Epidermal melanocyte (primary cell): ENCODE measurements at regions not wholly inside any gene's neighbourhood (a gene's known extent, or its start where the extent isn't known, plus 50 kb on each side); places are given as distances from the start of the nearest gene placed in this dataset.

ENCODE experiments used
- DNase-seq: peaks from one replicate; pipeline ENCODE4 v3.0.0; 2011; ENCODE audit warnings: low spot score; ENCODE audit not compliant: insufficient read length

DNA sequence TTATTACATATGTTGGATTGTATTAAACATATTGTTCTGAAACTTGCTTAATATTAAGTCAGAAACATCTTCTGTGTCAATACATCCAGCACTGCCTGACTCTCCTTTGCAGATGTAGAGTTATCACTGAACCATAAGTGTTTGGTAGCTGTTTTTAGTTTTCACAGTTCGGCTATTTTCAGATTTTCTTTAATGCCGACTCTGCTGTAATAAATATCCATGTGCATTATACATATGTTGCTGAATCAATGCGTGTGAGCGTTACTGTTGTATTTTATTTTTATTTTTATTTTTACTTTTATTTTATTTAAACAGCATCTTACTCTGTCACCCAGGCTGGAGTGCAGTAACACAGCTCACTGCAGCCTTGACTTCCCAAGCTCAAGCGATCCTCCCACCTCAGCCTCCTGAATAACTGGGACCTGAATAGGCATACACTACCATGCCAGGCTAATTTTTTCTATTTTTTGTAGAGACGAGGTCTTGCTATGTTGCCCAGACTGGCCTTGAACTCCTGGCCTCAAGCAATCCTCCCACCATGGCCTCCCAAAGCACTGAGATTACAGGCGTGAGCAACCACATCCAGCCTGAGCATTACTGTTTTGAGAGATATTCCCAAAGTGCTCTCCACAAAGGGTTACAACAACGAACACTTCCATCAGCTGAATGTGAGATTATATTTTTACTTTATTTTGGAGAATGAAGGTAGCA is 50.7 kb upstream of the NOCT start:
- no peak for DNase-seq

DNA sequence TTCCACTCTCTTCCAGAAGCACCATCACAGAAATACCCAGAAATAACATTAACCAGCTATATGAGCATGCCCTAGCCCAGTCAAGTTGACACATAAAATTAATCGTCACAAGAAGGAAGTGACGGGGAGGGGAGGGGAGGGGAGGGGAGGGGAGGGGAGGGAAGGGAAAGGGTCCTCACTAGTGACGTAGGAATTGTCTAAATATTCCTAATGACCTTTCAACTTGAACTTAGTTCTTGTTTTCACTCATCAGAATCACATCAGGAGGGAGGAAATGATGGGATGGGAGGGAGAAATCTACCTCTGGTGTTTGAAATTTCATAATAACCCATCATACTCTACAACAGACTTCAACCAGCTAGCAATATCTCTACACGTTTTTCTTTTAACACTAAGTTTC is 52.2 kb upstream of the NOCT start:
- DNase-seq, result no peak

- DNase-seq, result no peak
Measured at GRCh38 chr4:138961664-138962063, 53.9 kb upstream of the NOCT start.

GRCh38 chr4:138961129-138961528 is 54.5 kb upstream of the NOCT start:
- DNase-seq, result no peak

GRCh38 chr4:138960175-138960710 is 55.3 kb upstream of the NOCT start:
- no peak for DNase-seq

DNA sequence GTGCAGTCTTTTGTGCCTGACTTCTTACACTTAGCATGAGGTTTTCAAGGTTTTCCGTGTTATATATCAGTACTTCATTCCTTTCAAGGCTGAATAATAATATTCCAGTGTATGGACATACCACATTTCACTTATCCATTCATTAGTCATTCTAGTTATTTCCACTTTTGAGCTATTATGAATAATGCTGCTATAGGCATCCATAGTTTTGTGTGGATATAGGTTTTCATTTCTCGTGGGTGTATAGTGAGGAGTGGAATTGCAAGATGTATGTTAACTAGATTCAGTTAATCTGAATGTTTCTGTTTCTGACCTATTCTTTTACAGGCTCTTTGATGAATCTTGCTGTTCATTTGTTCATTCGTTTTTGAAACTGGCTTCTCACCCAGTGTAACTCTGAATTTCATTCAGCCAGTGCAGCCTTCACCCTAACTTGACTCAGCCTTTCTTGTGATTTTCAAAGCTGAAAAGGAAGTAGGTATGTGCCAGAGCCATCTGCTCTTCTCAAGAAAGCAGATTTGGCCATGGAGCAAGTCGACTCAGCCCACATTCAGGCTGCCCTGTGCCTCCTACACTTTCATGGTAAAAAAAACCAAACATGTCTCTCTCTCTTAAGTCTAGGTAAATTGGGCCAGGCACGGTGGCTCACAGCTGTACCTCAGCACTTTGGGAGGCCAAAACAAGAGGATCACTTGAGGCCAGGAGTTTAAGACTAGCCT is 56.3 kb upstream of the NOCT start:
- DNase-seq, result no peak

GRCh38 chr4:138958519-138958918 is 57.1 kb upstream of the NOCT start:
- no peak for DNase-seq

- no peak for DNase-seq
Measured at GRCh38 chr4:138957302-138957701, 58.3 kb upstream of the NOCT start.

- DNase-seq, result no peak
Measured at GRCh38 chr4:138954428-138954827, 61.2 kb upstream of the NOCT start.

- no peak for DNase-seq
Measured at GRCh38 chr4:138953961-138954371, 61.6 kb upstream of the NOCT start.

- DNase-seq, result no peak
Measured at GRCh38 chr4:138952411-138952810, 63.2 kb upstream of the NOCT start.

DNA sequence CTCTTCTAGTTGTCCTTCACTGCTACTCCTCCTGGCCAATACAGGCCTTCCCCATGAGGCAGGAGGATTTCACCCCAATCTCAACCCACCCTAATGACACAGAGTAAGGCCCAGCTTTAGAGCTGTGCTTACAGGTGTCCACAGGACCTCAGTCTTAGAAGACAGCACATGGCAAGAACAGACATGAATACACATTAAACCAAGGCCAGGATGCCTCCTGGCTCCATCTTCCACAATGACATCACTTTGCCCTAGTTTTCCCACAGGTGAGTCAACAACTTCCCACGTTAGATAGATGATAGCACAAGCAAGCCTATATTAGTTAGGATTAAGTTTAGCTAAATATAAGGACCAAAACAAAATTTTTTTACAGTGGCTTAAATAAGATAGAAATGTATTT is 63.8 kb upstream of the NOCT start:
- no peak for DNase-seq

GRCh38 chr4:138949866-138950265 is 65.7 kb upstream of the NOCT start:
- DNase-seq, result no peak

DNA sequence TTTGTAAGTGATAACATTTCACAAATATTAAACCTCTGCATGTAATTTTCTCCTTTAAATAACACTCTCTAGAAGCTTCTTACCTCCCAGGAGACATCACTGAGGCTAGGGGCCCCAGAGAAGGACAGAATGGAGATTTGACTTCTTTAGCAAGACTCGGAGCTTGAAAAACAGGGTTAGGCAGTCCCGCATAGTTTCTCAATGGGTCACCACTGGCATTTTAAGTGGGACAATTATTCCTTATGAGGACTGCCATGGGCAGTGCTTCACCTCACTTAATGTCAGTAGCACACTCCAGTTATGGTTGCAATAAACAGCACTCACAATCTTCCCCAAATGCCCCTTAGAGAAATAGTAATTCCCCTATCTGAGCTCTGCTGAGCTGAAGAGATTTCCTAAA is 66.7 kb upstream of the NOCT start:
- no peak for DNase-seq

DNA sequence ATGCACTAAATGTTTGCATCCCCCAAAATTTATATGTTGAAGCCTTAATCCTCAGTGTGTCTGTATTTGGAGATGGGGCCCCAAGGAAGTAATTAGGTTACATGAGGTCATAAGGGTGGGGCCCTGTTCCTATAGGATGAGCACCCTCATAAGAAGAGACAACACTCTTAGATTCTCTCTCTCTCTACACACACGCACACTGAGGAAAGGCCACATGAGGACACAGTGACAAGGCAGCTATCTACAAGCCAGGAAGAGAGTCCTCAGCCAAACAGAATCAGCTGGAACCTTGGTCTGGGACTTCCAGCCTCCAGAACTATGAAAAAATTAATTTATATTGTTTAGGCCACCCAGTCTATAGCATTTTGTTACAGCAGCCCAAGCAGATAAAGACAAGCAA is 69.3 kb upstream of the NOCT start:
- DNase-seq, result no peak

DNA sequence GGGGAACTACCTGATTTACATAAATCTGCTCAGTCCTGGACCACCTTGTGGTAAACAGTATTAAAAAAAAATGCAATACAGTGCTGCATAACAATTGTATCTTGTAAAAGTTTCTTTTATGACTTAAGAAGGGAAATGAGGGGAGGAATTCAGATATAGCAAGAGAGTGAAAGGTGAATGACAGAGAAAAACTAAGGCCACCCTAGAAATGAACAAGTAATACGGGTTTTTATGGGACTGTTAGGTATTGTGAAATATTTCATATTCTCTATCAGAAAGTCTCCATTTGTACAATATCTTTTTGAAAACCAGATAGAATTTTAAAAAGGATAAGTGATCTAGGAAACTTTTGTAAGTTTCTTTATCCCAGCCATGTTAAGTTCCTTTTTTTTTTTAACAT is 69.7 kb upstream of the NOCT start:
- no peak for DNase-seq

DNA sequence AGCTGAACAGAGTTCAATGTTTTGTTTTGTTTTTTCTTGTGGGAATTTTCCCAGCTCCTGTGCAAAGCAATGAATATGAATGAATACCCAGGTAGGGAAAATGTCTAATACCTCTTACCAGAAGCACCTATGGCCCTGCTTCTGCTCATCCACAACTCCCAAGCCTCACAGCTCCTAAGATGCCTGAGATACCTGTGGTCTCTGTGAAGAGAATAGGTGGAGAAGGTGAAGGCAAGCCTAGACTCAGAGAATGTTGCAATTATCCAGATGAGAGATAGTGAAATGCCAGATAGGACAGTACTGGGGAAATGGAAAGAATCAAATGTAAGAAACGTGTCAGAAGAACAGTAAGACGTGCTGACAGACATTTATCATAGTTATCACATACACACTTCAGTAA is 70.2 kb upstream of the NOCT start:
- DNase-seq, result no peak

GRCh38 chr4:138943893-138944292 is 71.7 kb upstream of the NOCT start:
- DNase-seq, result no peak

DNA sequence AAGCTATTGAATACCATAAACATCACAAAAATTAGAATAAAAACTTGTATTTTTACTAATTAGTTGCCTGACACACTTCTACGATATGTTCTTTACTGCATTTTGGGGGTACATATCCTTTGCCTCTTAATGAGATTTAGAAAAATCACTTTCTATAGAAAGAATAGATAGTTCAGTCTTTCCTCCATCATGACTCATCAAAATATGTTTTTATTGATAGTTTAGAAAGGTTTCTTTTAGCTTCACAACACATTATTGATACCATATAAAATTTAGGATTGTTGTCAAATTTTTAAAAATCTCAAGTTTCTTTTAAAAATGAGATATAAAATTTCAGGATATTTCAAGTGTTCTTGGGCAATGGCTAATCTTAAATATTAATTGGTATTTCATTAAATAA is 74.5 kb upstream of the NOCT start:
- no peak for DNase-seq

GRCh38 chr4:138939960-138940359 is 75.6 kb upstream of the NOCT start:
- DNase-seq, result no peak

DNA sequence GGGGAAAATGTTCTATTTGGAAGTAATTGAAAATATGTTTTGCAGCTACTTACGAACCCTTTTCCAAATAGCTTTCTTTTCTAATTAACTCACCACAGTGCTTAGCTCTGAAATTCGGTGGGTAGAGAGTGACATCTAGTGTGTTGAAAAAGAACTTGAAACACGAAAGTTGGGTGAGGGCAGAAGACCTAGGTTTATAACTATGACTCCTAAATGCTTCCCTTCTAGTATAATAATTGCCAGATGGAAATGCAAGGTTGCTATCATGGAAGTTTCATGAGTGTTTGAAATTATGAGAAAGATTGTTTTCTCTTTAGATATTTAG is 77.3 kb upstream of the NOCT start:
- peak; percentile 20 for DNase-seq

- no peak for DNase-seq
Measured at GRCh38 chr4:138935135-138935807, 80.3 kb upstream of the NOCT start.

GRCh38 chr4:138927072-138927471 is 88.5 kb upstream of the NOCT start:
- no peak for DNase-seq
